HUES48 (cell line): ENCODE measurements at regions not wholly inside any gene's neighbourhood (a gene's known extent, or its start where the extent isn't known, plus 50 kb on each side); places are given as distances from the start of the nearest gene placed in this dataset.
A peak's percentile ranks its signal among the peaks of the same experiment; 100 is the strongest.

Experiments used
- H3K27ac ChIP-seq: one replicate; pipeline ENCODE4 v1.7.0; 2013; ENCODE audit warnings: low read depth, low read length, inconsistent platforms
- H3K27me3 ChIP-seq: 2 replicates; pipeline ENCODE4 v1.6.1; 2013; ENCODE audit warnings: mild to moderate bottlenecking, low read length; ENCODE audit not compliant: control insufficient read depth, insufficient read depth
- H3K36me3 ChIP-seq: 2 replicates; pipeline ENCODE4 v1.6.1; 2013; ENCODE audit warnings: low read length; ENCODE audit not compliant: control insufficient read depth, insufficient read depth
- H3K4me1 ChIP-seq: 2 replicates; pipeline ENCODE4 v1.6.1; 2013; ENCODE audit warnings: mild to moderate bottlenecking, low read length; ENCODE audit not compliant: control insufficient read depth, insufficient read depth
- H3K4me3 ChIP-seq: 2 replicates; pipeline ENCODE4 v1.5.1; 2013; ENCODE audit warnings: mild to moderate bottlenecking, low read depth, low read length
- H3K9ac ChIP-seq: 2 replicates; pipeline ENCODE4 v1.6.1; 2013; ENCODE audit warnings: mild to moderate bottlenecking, low read depth, low read length, moderate library complexity
- H3K9me3 ChIP-seq: 2 replicates; pipeline ENCODE4 v1.6.1; 2013; ENCODE audit warnings: low read length; ENCODE audit not compliant: control insufficient read depth, insufficient read depth

DNA sequence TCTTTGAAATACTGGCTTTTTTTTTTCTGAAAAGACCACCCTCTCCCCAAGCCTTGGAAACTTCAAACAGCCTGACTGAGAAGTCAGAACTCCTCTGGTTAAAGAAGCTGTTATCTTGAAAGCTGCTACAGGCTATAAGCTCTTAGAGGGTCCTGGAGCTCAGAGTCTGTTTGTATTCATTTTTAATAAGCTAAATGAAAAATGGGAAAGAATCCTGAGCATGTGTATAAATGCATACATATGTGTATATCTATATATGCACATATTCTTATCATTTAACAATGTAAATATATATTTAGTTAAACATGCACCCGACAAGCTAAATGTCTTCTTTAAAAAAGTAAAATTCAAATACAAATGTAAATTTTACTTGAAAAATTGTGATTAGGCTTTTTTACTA, 494.9 kb upstream of the POU3F2 start:
- no peak overlapping the region for H3K27ac ChIP-seq
- H3K36me3 ChIP-seq, result no peaks in the 10 kb centered on the region
- H3K9ac ChIP-seq, result no peak overlapping the region
- H3K4me3 ChIP-seq, result no peak overlapping the region
- no peaks in the 10 kb centered on the region for H3K27me3 ChIP-seq
- H3K4me1 ChIP-seq, result peaks cover 6% of the 10 kb centered on the region
- H3K9me3 ChIP-seq, result no peaks in the 10 kb centered on the region

GRCh38 chr6:98343004-98343403, 491.4 kb upstream of the POU3F2 start:
- Histone ChIP-seq H3K27ac (no peak overlapping the region), H3K27me3 (no peaks in the 10 kb centered on the region), H3K4me3 (no peak overlapping the region)

GRCh38 chr6:98343797-98344196, 490.6 kb upstream of the POU3F2 start:
- Histone ChIP-seq H3K27ac (no peak overlapping the region), H3K27me3 (no peaks in the 10 kb centered on the region), H3K9ac (no peak overlapping the region), H3K4me3 (no peak overlapping the region), H3K9me3 (no peaks in the 10 kb centered on the region), H3K36me3 (no peaks in the 10 kb centered on the region), H3K4me1 (peaks cover 6% of the 10 kb centered on the region)

More at GRCh38 chr6:98343004-98343403, 491.4 kb upstream of the POU3F2 start:
- Histone ChIP-seq H3K9ac (no peak overlapping the region), H3K36me3 (no peaks in the 10 kb centered on the region), H3K9me3 (no peaks in the 10 kb centered on the region), H3K4me1 (peaks cover 6% of the 10 kb centered on the region)

- H3K4me1 ChIP-seq, result peaks cover 6% of the 10 kb centered on the region; the same call in 1 of the 2 replicates
- no peaks in the 10 kb centered on the region for H3K27me3 ChIP-seq
- no peak overlapping the region for H3K27ac ChIP-seq
- H3K9me3 ChIP-seq, result no peaks in the 10 kb centered on the region
- H3K36me3 ChIP-seq, result no peaks in the 10 kb centered on the region
- no peak overlapping the region for H3K9ac ChIP-seq
- H3K4me3 ChIP-seq, result no peak overlapping the region
Observed at GRCh38 chr6:98352348-98352747, 482.0 kb upstream of the POU3F2 start.

DNA sequence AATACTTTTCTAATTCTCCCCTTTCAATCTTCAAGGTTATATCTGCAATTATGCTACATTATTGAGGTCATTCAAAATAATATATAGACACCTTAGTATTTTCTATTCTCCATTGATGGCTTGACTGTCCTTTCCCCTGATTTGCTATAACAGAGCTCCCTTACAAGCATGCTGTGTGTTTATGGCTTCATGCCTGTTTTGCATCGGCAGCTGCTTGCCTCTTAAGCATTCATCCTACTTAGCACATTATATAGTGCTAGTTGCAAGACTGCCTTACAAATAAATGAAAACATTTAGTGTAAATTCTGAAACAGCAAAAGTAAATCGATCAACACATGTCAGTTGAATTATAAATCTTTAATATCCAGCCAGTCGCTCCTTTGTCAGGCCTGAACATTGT, 476.2 kb upstream of the POU3F2 start:
- Histone ChIP-seq H3K9ac (no peak overlapping the region), H3K9me3 (no peaks in the 10 kb centered on the region), H3K4me3 (no peak overlapping the region), H3K27ac (no peak overlapping the region), H3K4me1 (peaks cover 6% of the 10 kb centered on the region; the same call in 1 of the 2 replicates), H3K36me3 (no peaks in the 10 kb centered on the region), H3K27me3 (no peaks in the 10 kb centered on the region)

DNA sequence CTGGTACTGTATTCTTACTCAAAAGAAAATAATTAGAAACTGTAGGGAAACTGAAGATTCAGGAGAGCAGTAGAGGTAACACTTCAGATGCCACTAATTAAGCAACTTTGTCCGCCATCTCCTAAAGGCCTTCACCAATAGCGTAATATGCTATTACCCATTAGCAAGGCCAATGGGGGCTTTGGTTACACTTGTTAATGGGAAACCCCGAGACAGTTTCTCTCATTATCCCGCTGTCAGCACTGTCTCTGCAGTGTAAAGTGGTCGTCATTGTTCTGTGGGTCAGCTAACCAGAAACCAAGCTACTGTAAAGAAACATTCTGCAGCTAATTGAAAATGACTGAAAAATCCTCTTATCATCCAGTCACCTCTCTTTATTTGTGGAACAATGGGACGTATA, 468.0 kb upstream of the POU3F2 start:
- no peaks in the 10 kb centered on the region for H3K27me3 ChIP-seq
- no peak overlapping the region for H3K4me3 ChIP-seq
- no peaks in the 10 kb centered on the region for H3K4me1 ChIP-seq
- no peaks in the 10 kb centered on the region for H3K36me3 ChIP-seq
- no peak overlapping the region for H3K27ac ChIP-seq
- no peaks in the 10 kb centered on the region for H3K9me3 ChIP-seq
- H3K9ac ChIP-seq, result no peak overlapping the region

- Histone ChIP-seq H3K27me3 (no peaks in the 10 kb centered on the region), H3K4me1 (peaks cover 25% of the 10 kb centered on the region)
Observed at GRCh38 chr6:98380589-98380988, 453.8 kb upstream of the POU3F2 start.

GRCh38 chr6:98382246-98382645, 452.1 kb upstream of the POU3F2 start:
- no peak overlapping the region for H3K9ac ChIP-seq
- no peak overlapping the region for H3K27ac ChIP-seq
- H3K4me3 ChIP-seq, result no peak overlapping the region
- peaks cover 25% of the 10 kb centered on the region for H3K4me1 ChIP-seq
- H3K36me3 ChIP-seq, result no peaks in the 10 kb centered on the region
- no peaks in the 10 kb centered on the region for H3K9me3 ChIP-seq
- H3K27me3 ChIP-seq, result no peaks in the 10 kb centered on the region

More at GRCh38 chr6:98380589-98380988, 453.8 kb upstream of the POU3F2 start:
- Histone ChIP-seq H3K9me3 (no peaks in the 10 kb centered on the region; the same call in 1 of the 2 replicates), H3K4me3 (no peak overlapping the region), H3K27ac (no peak overlapping the region), H3K36me3 (no peaks in the 10 kb centered on the region), H3K9ac (no peak overlapping the region)

DNA sequence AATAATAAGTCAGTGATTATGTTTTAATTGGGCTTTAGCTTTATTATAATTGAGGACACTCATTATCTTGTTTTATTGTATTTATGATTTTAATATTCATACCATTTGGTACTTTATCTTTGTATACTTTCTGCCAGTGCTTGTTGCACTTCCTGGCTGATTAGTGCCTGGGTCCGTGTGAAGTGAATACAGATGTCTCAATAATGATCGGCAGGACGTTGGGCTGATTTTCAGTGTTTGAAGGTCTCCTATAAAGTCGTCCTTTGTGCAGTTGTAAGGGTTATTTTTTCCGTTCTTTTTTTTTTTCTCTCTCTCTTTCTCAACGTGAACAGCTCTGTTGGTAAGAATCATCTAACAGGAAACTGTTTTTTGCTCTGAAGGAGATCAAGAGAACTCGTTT, 450.0 kb upstream of the POU3F2 start:
- H3K4me3 ChIP-seq, result no peak overlapping the region
- H3K4me1 ChIP-seq, result peaks cover 25% of the 10 kb centered on the region
- no peaks in the 10 kb centered on the region for H3K27me3 ChIP-seq
- no peaks in the 10 kb centered on the region for H3K9me3 ChIP-seq
- no peak overlapping the region for H3K9ac ChIP-seq
- H3K27ac ChIP-seq, result no peak overlapping the region
- H3K36me3 ChIP-seq, result no peaks in the 10 kb centered on the region

- no peaks in the 10 kb centered on the region for H3K9me3 ChIP-seq
- peaks cover 25% of the 10 kb centered on the region for H3K4me1 ChIP-seq
- H3K27me3 ChIP-seq, result no peaks in the 10 kb centered on the region
- peak overlapping the region; percentile 20; the same call in 1 of the 2 replicates for H3K9ac ChIP-seq
- no peak overlapping the region for H3K4me3 ChIP-seq
- no peaks in the 10 kb centered on the region for H3K36me3 ChIP-seq
- no peak overlapping the region for H3K27ac ChIP-seq
Observed at GRCh38 chr6:98384801-98385200, 449.6 kb upstream of the POU3F2 start.

GRCh38 chr6:98395610-98396166, 438.7 kb upstream of the POU3F2 start:
- H3K4me3 ChIP-seq, result no peak overlapping the region
- no peaks in the 10 kb centered on the region for H3K27me3 ChIP-seq
- no peak overlapping the region for H3K27ac ChIP-seq
- H3K36me3 ChIP-seq, result no peaks in the 10 kb centered on the region
- H3K9ac ChIP-seq, result no peak overlapping the region
- H3K4me1 ChIP-seq, result no peaks in the 10 kb centered on the region
- H3K9me3 ChIP-seq, result no peaks in the 10 kb centered on the region
